ENCODE measurements at regions not wholly inside any gene's neighbourhood (a gene's known extent, or its start where the extent isn't known, plus 50 kb on each side); places are given as distances from the start of the nearest gene placed in this dataset.

- ChIA-PET POLR2A (no interaction called here), CTCF (interaction anchor here (1.1 kb wide), 1 partner anchor 148 kb away, joined by 4 read pairs; no protein-coding TSS in a partner anchor)
- no peaks in the 10 kb centered on the region for H3K4me1 Mint-ChIP-seq
Measured at GRCh38 chr9:93815677-93816076, 139.5 kb downstream of the BARX1 start.

GRCh38 chr9:93815135-93815534 is 140.0 kb downstream of the BARX1 start:
- ChIA-PET CTCF (interaction anchor here (1.1 kb wide), 1 partner anchor 149 kb away, joined by 4 read pairs; no protein-coding TSS in a partner anchor), POLR2A (no interaction called here)
- Histone ChIP-seq H3K79me2 (ENCODE audit: control insufficient read depth, insufficient read depth, low read length) (no peaks in the 10 kb centered on the region), H3K4me3 (ENCODE audit: control extremely low read depth in 1 of 5, extremely low read depth in 1 of 5, insufficient read depth in 1 of 5, low read depth in 2 of 5, low read length in 4 of 5) (no peak overlapping the region), H3K27me3 (replicated peaks in 1 of 4; ENCODE audit: control extremely low read depth in 1 of 4, control insufficient read depth in 3 of 4, insufficient read depth in 4 of 4, low read length in 3 of 4) (peaks cover 0 to 6% (median 0%) of the 10 kb centered on the region in 4 experiments), H3K4me1 (ENCODE audit: control insufficient read depth in 2 of 2, insufficient read depth in 2 of 2, low read length in 2 of 2) (no peaks in the 10 kb centered on the region), H3K9ac (ENCODE audit: low read length) (no peak overlapping the region), H4K20me1 (ENCODE audit: control insufficient read depth, insufficient read depth, low read length, poor library complexity, severe bottlenecking) (no peaks in the 10 kb centered on the region), H3K9me3 (ENCODE audit: control extremely low read depth in 1 of 3, control insufficient read depth in 2 of 3, insufficient read depth in 1 of 3, low read length in 2 of 3) (peaks cover 0 to 8% (median 0%) of the 10 kb centered on the region in 3 donors), H3K36me3 (replicated peaks in 1 of 2; ENCODE audit: control extremely low read depth in 1 of 2, control insufficient read depth in 1 of 2, extremely low read depth in 1 of 2, insufficient read depth in 2 of 2, low read length in 1 of 2) (no peaks in the 10 kb centered on the region), H3K4me2 (replicated peaks; ENCODE audit: low read depth, low read length, poor library complexity, severe bottlenecking) (no peak overlapping the region), H2AFZ (ENCODE audit: insufficient read depth, low read depth, low read length, poor library complexity, severe bottlenecking) (no peak overlapping the region), H3K27ac (ENCODE audit: low read length in 2 of 2) (no peak overlapping the region)
- DNase-seq, result no peak
- intact Hi-C loops (cut with micrococcal nuclease), result no loop called here
- Mint-ChIP-seq H3K9me3 (ENCODE audit: insufficient read depth) (no peaks in the 10 kb centered on the region), H3K4me3 (no peak overlapping the region), H3K27ac (no peak overlapping the region), H3K4me1 (no peaks in the 10 kb centered on the region), H3K27me3 (peaks cover 31% of the 10 kb centered on the region)
- no peak for TF ChIP-seq EZH2 (IDR thresholded peaks at IDR 0.05; ENCODE audit: borderline replicate concordance, insufficient read depth, low read depth, low read length, poor library complexity, severe bottlenecking)
- no peak for TF ChIP-seq CTCF (IDR thresholded peaks at IDR 0.05)
- no CpG with 5 or more reads among the region's 4 CpGs for WGBS (ENCODE audit: insufficient coverage)
- no peak for ATAC-seq (ENCODE audit: low read depth)

More at GRCh38 chr9:93815677-93816076, 139.5 kb downstream of the BARX1 start:
- no peak overlapping the region for H3K4me2 ChIP-seq (replicated peaks; ENCODE audit: low read depth, low read length, poor library complexity, severe bottlenecking)
- Mint-ChIP-seq H3K27ac (no peak overlapping the region), H3K9me3 (ENCODE audit: insufficient read depth) (no peaks in the 10 kb centered on the region), H3K4me3 (no peak overlapping the region), H3K27me3 (peaks cover 31% of the 10 kb centered on the region)
- ATAC-seq (ENCODE audit: low read depth), result no peak
- WGBS (ENCODE audit: insufficient coverage), result 83% methylated on average over 1 of the region's 5 CpGs
- peaks cover 0 to 6% (median 0%) of the 10 kb centered on the region in 4 experiments for H3K27me3 ChIP-seq (replicated peaks in 1 of 4; ENCODE audit: control extremely low read depth in 1 of 4, control insufficient read depth in 3 of 4, insufficient read depth in 4 of 4, low read length in 3 of 4)
- intact Hi-C loops (cut with micrococcal nuclease), result no loop called here
- no peaks in the 10 kb centered on the region for H3K36me3 ChIP-seq (replicated peaks in 1 of 2; ENCODE audit: control extremely low read depth in 1 of 2, control insufficient read depth in 1 of 2, extremely low read depth in 1 of 2, insufficient read depth in 2 of 2, low read length in 1 of 2)
- H3K9me3 ChIP-seq (ENCODE audit: control extremely low read depth in 1 of 3, control insufficient read depth in 2 of 3, insufficient read depth in 1 of 3, low read length in 2 of 3), result peaks cover 0 to 13% (median 0%) of the 10 kb centered on the region in 3 donors
- H3K9ac ChIP-seq (ENCODE audit: low read length), result no peak overlapping the region
- no peak for TF ChIP-seq CTCF (IDR thresholded peaks at IDR 0.05)
- no peak for TF ChIP-seq EZH2 (IDR thresholded peaks at IDR 0.05; ENCODE audit: borderline replicate concordance, insufficient read depth, low read depth, low read length, poor library complexity, severe bottlenecking)
- H3K4me3 ChIP-seq (ENCODE audit: control extremely low read depth in 1 of 5, extremely low read depth in 1 of 5, insufficient read depth in 1 of 5, low read depth in 2 of 5, low read length in 4 of 5), result no peak overlapping the region
- H2AFZ ChIP-seq (ENCODE audit: insufficient read depth, low read depth, low read length, poor library complexity, severe bottlenecking), result no peak overlapping the region
- H3K27ac ChIP-seq (ENCODE audit: low read length in 2 of 2), result no peak overlapping the region
- H3K4me1 ChIP-seq (ENCODE audit: control insufficient read depth in 2 of 2, insufficient read depth in 2 of 2, low read length in 2 of 2), result no peaks in the 10 kb centered on the region
- H4K20me1 ChIP-seq (ENCODE audit: control insufficient read depth, insufficient read depth, low read length, poor library complexity, severe bottlenecking), result no peaks in the 10 kb centered on the region
- no peak for DNase-seq
- no peaks in the 10 kb centered on the region for H3K79me2 ChIP-seq (ENCODE audit: control insufficient read depth, insufficient read depth, low read length)

Measured in B cell (primary cell).